ENCODE measurements at regions not wholly inside any gene's neighbourhood (a gene's known extent, or its start where the extent isn't known, plus 50 kb on each side); places are given as distances from the start of the nearest gene placed in this dataset.
"Not testable (repeated sequence)": the region's sequence is repeated elsewhere in the genome, so short reads cannot be mapped to it uniquely, and the experiment has no call there.

GRCh38 chr9:99497641-99498040 is 275.6 kb downstream of the SEC61B start:
- H3K9me3 Mint-ChIP-seq: peaks cover 6% of the 10 kb centered on the region
- ATAC-seq (no peak), DNase-seq (no peak)
- H3K4me1 Mint-ChIP-seq: no peaks in the 10 kb centered on the region
- no peak overlapping the region for H3K27ac Mint-ChIP-seq
- peaks cover 11% of the 10 kb centered on the region for H3K27me3 Mint-ChIP-seq
- H3K4me3 Mint-ChIP-seq: no peak overlapping the region
- H3K36me3 Mint-ChIP-seq (ENCODE audit: low read depth): no peaks in the 10 kb centered on the region

GRCh38 chr9:99498979-99499378 is 276.9 kb downstream of the SEC61B start:
- not testable (repeated sequence) for H3K4me1 Mint-ChIP-seq; DNase-seq; H3K27me3 Mint-ChIP-seq; H3K27ac Mint-ChIP-seq; H3K9me3 Mint-ChIP-seq; ATAC-seq; H3K4me3 Mint-ChIP-seq; H3K36me3 Mint-ChIP-seq (ENCODE audit: low read depth)

- peaks cover 3% of the 10 kb centered on the region for H3K27me3 Mint-ChIP-seq
- DNase-seq: no peak
- no peak overlapping the region for H3K4me3 Mint-ChIP-seq
- no peak overlapping the region for H3K27ac Mint-ChIP-seq
- no peaks in the 10 kb centered on the region for H3K36me3 Mint-ChIP-seq (ENCODE audit: low read depth)
- H3K4me1 Mint-ChIP-seq: peaks cover 4% of the 10 kb centered on the region
- H3K9me3 Mint-ChIP-seq: no peaks in the 10 kb centered on the region
- ATAC-seq: no peak
These were observed 283.9 kb downstream of the SEC61B start for GRCh38 chr9:99505936-99506335.

GRCh38 chr9:99506747-99507348 is 284.8 kb downstream of the SEC61B start:
- H3K9me3 Mint-ChIP-seq: no peaks in the 10 kb centered on the region
- no peaks in the 10 kb centered on the region for H3K36me3 Mint-ChIP-seq (ENCODE audit: low read depth)
- H3K4me1 Mint-ChIP-seq: peaks cover 4% of the 10 kb centered on the region
- H3K27ac Mint-ChIP-seq: no peak overlapping the region
- H3K27me3 Mint-ChIP-seq: peaks cover 3% of the 10 kb centered on the region
- no peak for DNase-seq
- H3K4me3 Mint-ChIP-seq: no peak overlapping the region
- no peak for ATAC-seq

GRCh38 chr9:99509065-99509745 is 287.1 kb downstream of the SEC61B start:
- no peaks in the 10 kb centered on the region for H3K9me3 Mint-ChIP-seq

GRCh38 chr9:99509900-99510535 is 287.9 kb downstream of the SEC61B start:
- no peak for DNase-seq
- ATAC-seq: no peak
- Mint-ChIP-seq H3K36me3 (ENCODE audit: low read depth) (no peaks in the 10 kb centered on the region), H3K27me3 (peaks cover 3% of the 10 kb centered on the region), H3K4me1 (peaks cover 15% of the 10 kb centered on the region), H3K27ac (no peak overlapping the region), H3K9me3 (no peaks in the 10 kb centered on the region), H3K4me3 (no peak overlapping the region)

More at GRCh38 chr9:99509065-99509745, 287.1 kb downstream of the SEC61B start:
- Mint-ChIP-seq H3K4me3 (no peak overlapping the region), H3K4me1 (peaks cover 13% of the 10 kb centered on the region), H3K27ac (no peak overlapping the region), H3K36me3 (ENCODE audit: low read depth) (no peaks in the 10 kb centered on the region), H3K27me3 (peaks cover 3% of the 10 kb centered on the region)
- ATAC-seq (no peak), DNase-seq (no peak)

GRCh38 chr9:99511723-99512122 is 289.6 kb downstream of the SEC61B start:
- no peak for ATAC-seq
- Mint-ChIP-seq H3K4me3 (no peak overlapping the region), H3K9me3 (no peaks in the 10 kb centered on the region), H3K27me3 (peaks cover 3% of the 10 kb centered on the region), H3K36me3 (ENCODE audit: low read depth) (no peaks in the 10 kb centered on the region), H3K4me1 (peaks cover 20% of the 10 kb centered on the region), H3K27ac (no peak overlapping the region)
- no peak for DNase-seq

GRCh38 chr9:99513441-99514112 is 291.5 kb downstream of the SEC61B start:
- H3K27me3 Mint-ChIP-seq: no peaks in the 10 kb centered on the region
- peak overlapping the region; percentile 25 for H3K27ac Mint-ChIP-seq
- no peaks in the 10 kb centered on the region for H3K9me3 Mint-ChIP-seq
- no peak for DNase-seq
- peak; percentile 29 for ATAC-seq
- H3K36me3 Mint-ChIP-seq (ENCODE audit: low read depth): no peaks in the 10 kb centered on the region
- peaks cover 26% of the 10 kb centered on the region for H3K4me1 Mint-ChIP-seq
- no peak overlapping the region for H3K4me3 Mint-ChIP-seq

GRCh38 chr9:99515093-99515492 is 293.0 kb downstream of the SEC61B start:
- no peak overlapping the region for H3K27ac Mint-ChIP-seq
- H3K27me3 Mint-ChIP-seq: peaks cover 6% of the 10 kb centered on the region
- H3K36me3 Mint-ChIP-seq (ENCODE audit: low read depth): no peaks in the 10 kb centered on the region
- DNase-seq: no peak
- peaks cover 22% of the 10 kb centered on the region for H3K4me1 Mint-ChIP-seq
- no peak overlapping the region for H3K4me3 Mint-ChIP-seq
- H3K9me3 Mint-ChIP-seq: no peaks in the 10 kb centered on the region
- no peak for ATAC-seq

GRCh38 chr9:99515895-99516656 is 294.0 kb downstream of the SEC61B start:
- H3K4me1 Mint-ChIP-seq: peaks cover 22% of the 10 kb centered on the region
- ATAC-seq (peak; percentile 13), DNase-seq (peak; percentile 14)
- H3K9me3 Mint-ChIP-seq: no peaks in the 10 kb centered on the region
- H3K27ac Mint-ChIP-seq: peak overlapping the region; percentile 59
- no peaks in the 10 kb centered on the region for H3K36me3 Mint-ChIP-seq (ENCODE audit: low read depth)
- no peak overlapping the region for H3K4me3 Mint-ChIP-seq
- H3K27me3 Mint-ChIP-seq: peaks cover 6% of the 10 kb centered on the region

GRCh38 chr9:99516657-99517049 is 294.6 kb downstream of the SEC61B start:
- peak overlapping the region; percentile 59 for H3K27ac Mint-ChIP-seq
- H3K4me3 Mint-ChIP-seq: no peak overlapping the region
- H3K9me3 Mint-ChIP-seq: no peaks in the 10 kb centered on the region
- peaks cover 22% of the 10 kb centered on the region for H3K4me1 Mint-ChIP-seq
- peak; percentile 20 for DNase-seq
- H3K27me3 Mint-ChIP-seq: peaks cover 6% of the 10 kb centered on the region
- peak; percentile 96 for ATAC-seq
- no peaks in the 10 kb centered on the region for H3K36me3 Mint-ChIP-seq (ENCODE audit: low read depth)

GRCh38 chr9:99523838-99524237 is 297.8 kb upstream of the NR4A3 start:
- peaks cover 12% of the 10 kb centered on the region for H3K27me3 Mint-ChIP-seq
- H3K27ac Mint-ChIP-seq: no peak overlapping the region
- no peak overlapping the region for H3K4me3 Mint-ChIP-seq
- peaks cover 2% of the 10 kb centered on the region for H3K4me1 Mint-ChIP-seq
- no peaks in the 10 kb centered on the region for H3K9me3 Mint-ChIP-seq
- ATAC-seq: no peak
- no peak for DNase-seq
- no peaks in the 10 kb centered on the region for H3K36me3 Mint-ChIP-seq (ENCODE audit: low read depth)

GRCh38 chr9:99531313-99531712 is 290.4 kb upstream of the NR4A3 start:
- DNase-seq (no peak), ATAC-seq (no peak)
- Mint-ChIP-seq H3K4me3 (no peak overlapping the region), H3K27me3 (peaks cover 8% of the 10 kb centered on the region), H3K4me1 (peaks cover 2% of the 10 kb centered on the region), H3K27ac (no peak overlapping the region), H3K9me3 (no peaks in the 10 kb centered on the region), H3K36me3 (ENCODE audit: low read depth) (no peaks in the 10 kb centered on the region)

GRCh38 chr9:99533421-99533820 is 288.3 kb upstream of the NR4A3 start:
- ATAC-seq (no peak), DNase-seq (no peak)
- H3K4me1 Mint-ChIP-seq: no peaks in the 10 kb centered on the region
- no peak overlapping the region for H3K4me3 Mint-ChIP-seq
- H3K27ac Mint-ChIP-seq: no peak overlapping the region
- no peaks in the 10 kb centered on the region for H3K36me3 Mint-ChIP-seq (ENCODE audit: low read depth)
- no peaks in the 10 kb centered on the region for H3K9me3 Mint-ChIP-seq
- H3K27me3 Mint-ChIP-seq: peaks cover 13% of the 10 kb centered on the region
